NB4 (cell line): ENCODE measurements at regions not wholly inside any gene's neighbourhood (a gene's known extent, or its start where the extent isn't known, plus 50 kb on each side); places are given as distances from the start of the nearest gene placed in this dataset.
"Not testable (repeated sequence)": the region's sequence is repeated elsewhere in the genome, so short reads cannot be mapped to it uniquely, and the experiment has no call there.

Source experiments
- DNase-seq: peaks from one replicate; pipeline ENCODE4 v3.0.0; 2010; ENCODE audit warnings: low read depth
- H3K4me3 ChIP-seq: one replicate; pipeline ENCODE4 v1.5.1; 2011; ENCODE audit warnings: mild to moderate bottlenecking, low read depth, low read length, moderate library complexity
- CTCF ChIP-seq: IDR thresholded peaks from one replicate; pipeline ENCODE4 v1.5.1; 2012; ENCODE audit warnings: low read depth, low read length
- MAX ChIP-seq: IDR thresholded peaks from 2 replicates; pipeline ENCODE4 v1.6.1; 2011; ENCODE audit warnings: low read depth, low read length
- MYC ChIP-seq: IDR thresholded peaks from 2 replicates; pipeline ENCODE4 v1.6.1; 2011; ENCODE audit warnings: low read depth, low read length
- POLR2A ChIP-seq: IDR thresholded peaks from 2 replicates; pipeline ENCODE4 v1.6.1; 2011; ENCODE audit warnings: mild to moderate bottlenecking; ENCODE audit not compliant: insufficient read length; ENCODE audit errors: extremely low read depth

- no peak for DNase-seq
- H3K4me3 ChIP-seq = no peak overlapping the region
- TF ChIP-seq CTCF (no peak), MAX (no peak), POLR2A (no peak), MYC (no peak)
These were observed 50.6 kb upstream of the RNF182 start for GRCh38 chr6:13874191-13874549.

GRCh38 chr6:13873288-13874190 lies 51.2 kb upstream of the RNF182 start:
- DNase-seq = peak; percentile 51
- TF ChIP-seq MYC (no peak), CTCF (peak; percentile 50)
- H3K4me3 ChIP-seq = no peak overlapping the region

- DNase-seq = peak; percentile 49
These were observed 52.1 kb upstream of the RNF182 start for GRCh38 chr6:13872681-13873080.

GRCh38 chr6:13872006-13872405 lies 52.7 kb upstream of the RNF182 start:
- not testable (repeated sequence) for DNase-seq

More at GRCh38 chr6:13872681-13873080, 52.1 kb upstream of the RNF182 start:
- H3K4me3 ChIP-seq = no peak overlapping the region
- no peak for TF ChIP-seq MAX
- TF ChIP-seq MYC = no peak
- no peak for TF ChIP-seq POLR2A
- no peak for TF ChIP-seq CTCF

GRCh38 chr6:13870214-13870830 lies 54.4 kb upstream of the RNF182 start:
- TF ChIP-seq MYC (no peak), POLR2A (no peak), MAX (no peak), CTCF (no peak)
- H3K4me3 ChIP-seq = no peak overlapping the region
- DNase-seq = no peak

More at GRCh38 chr6:13872006-13872405, 52.7 kb upstream of the RNF182 start:
- H3K4me3 ChIP-seq = not testable (repeated sequence)

- no peak overlapping the region for H3K4me3 ChIP-seq
- DNase-seq = no peak
- no peak for TF ChIP-seq POLR2A
- TF ChIP-seq MAX = no peak
- no peak for TF ChIP-seq MYC
- no peak for TF ChIP-seq CTCF
These were observed 53.9 kb upstream of the MCUR1 start for GRCh38 chr6:13868236-13868635.
